ENCODE measurements at regions not wholly inside any gene's neighbourhood (a gene's known extent, or its start where the extent isn't known, plus 50 kb on each side); places are given as distances from the start of the nearest gene placed in this dataset.

- TF ChIP-seq GATA2 (IDR thresholded peaks at IDR 0.05; ENCODE audit: low read depth, low read length) (no peak), GATA3 (IDR thresholded peaks at IDR 0.05; ENCODE audit: low read depth, low read length) (no peak)
Observed at GRCh38 chr3:68676136-68676535, 256.2 kb downstream of the TAFA4 start.

GRCh38 chr3:68667346-68667745, 265.0 kb downstream of the TAFA4 start:
- TF ChIP-seq GATA3 (IDR thresholded peaks at IDR 0.05; ENCODE audit: low read depth, low read length) (no peak), GATA2 (IDR thresholded peaks at IDR 0.05; ENCODE audit: low read depth, low read length) (no peak)

- no peak for TF ChIP-seq GATA3 (IDR thresholded peaks at IDR 0.05; ENCODE audit: low read depth, low read length)
- TF ChIP-seq GATA2 (IDR thresholded peaks at IDR 0.05; ENCODE audit: low read depth, low read length) = no peak
Observed at GRCh38 chr3:68666429-68667136, 265.8 kb downstream of the TAFA4 start.

GRCh38 chr3:68664276-68664675, 268.1 kb downstream of the TAFA4 start:
- TF ChIP-seq GATA2 (IDR thresholded peaks at IDR 0.05; ENCODE audit: low read depth, low read length) (no peak), GATA3 (IDR thresholded peaks at IDR 0.05; ENCODE audit: low read depth, low read length) (no peak)

- TF ChIP-seq GATA3 (IDR thresholded peaks at IDR 0.05; ENCODE audit: low read depth, low read length) (no peak), GATA2 (IDR thresholded peaks at IDR 0.05; ENCODE audit: low read depth, low read length) (no peak)
Observed at GRCh38 chr3:68662176-68662575, 270.2 kb downstream of the TAFA4 start.

GRCh38 chr3:68648494-68648893, 283.9 kb downstream of the TAFA4 start:
- TF ChIP-seq GATA2 (IDR thresholded peaks at IDR 0.05; ENCODE audit: low read depth, low read length) (no peak), GATA3 (IDR thresholded peaks at IDR 0.05; ENCODE audit: low read depth, low read length) (no peak)

GRCh38 chr3:68631850-68632545, 300.3 kb downstream of the TAFA4 start:
- TF ChIP-seq GATA2 (IDR thresholded peaks at IDR 0.05; ENCODE audit: low read depth, low read length) = no peak
- no peak for TF ChIP-seq GATA3 (IDR thresholded peaks at IDR 0.05; ENCODE audit: low read depth, low read length)

- TF ChIP-seq GATA2 (IDR thresholded peaks at IDR 0.05; ENCODE audit: low read depth, low read length) = no peak
Observed at GRCh38 chr3:68620211-68620610, 312.1 kb downstream of the TAFA4 start.

GRCh38 chr3:68614087-68614486, 318.3 kb downstream of the TAFA4 start:
- TF ChIP-seq GATA2 (IDR thresholded peaks at IDR 0.05; ENCODE audit: low read depth, low read length) (no peak), GATA3 (IDR thresholded peaks at IDR 0.05; ENCODE audit: low read depth, low read length) (no peak)

- TF ChIP-seq GATA2 (IDR thresholded peaks at IDR 0.05; ENCODE audit: low read depth, low read length) = no peak
- no peak for TF ChIP-seq GATA3 (IDR thresholded peaks at IDR 0.05; ENCODE audit: low read depth, low read length)
Observed at GRCh38 chr3:68571321-68571720, 361.0 kb downstream of the TAFA4 start.

GRCh38 chr3:68560728-68561127, 371.6 kb downstream of the TAFA4 start:
- TF ChIP-seq GATA2 (IDR thresholded peaks at IDR 0.05; ENCODE audit: low read depth, low read length) (no peak), GATA3 (IDR thresholded peaks at IDR 0.05; ENCODE audit: low read depth, low read length) (no peak)

GRCh38 chr3:68535782-68536181, 396.6 kb downstream of the TAFA4 start:
- TF ChIP-seq GATA2 (IDR thresholded peaks at IDR 0.05; ENCODE audit: low read depth, low read length) (no peak), GATA3 (IDR thresholded peaks at IDR 0.05; ENCODE audit: low read depth, low read length) (no peak)

GRCh38 chr3:68523330-68523729, 409.0 kb downstream of the TAFA4 start:
- TF ChIP-seq GATA2 (IDR thresholded peaks at IDR 0.05; ENCODE audit: low read depth, low read length) (no peak), GATA3 (IDR thresholded peaks at IDR 0.05; ENCODE audit: low read depth, low read length) (no peak)

- TF ChIP-seq GATA2 (IDR thresholded peaks at IDR 0.05; ENCODE audit: low read depth, low read length) (no peak), GATA3 (IDR thresholded peaks at IDR 0.05; ENCODE audit: low read depth, low read length) (no peak)
Observed at GRCh38 chr3:68515237-68515636, 417.1 kb downstream of the TAFA4 start.

- TF ChIP-seq GATA2 (IDR thresholded peaks at IDR 0.05; ENCODE audit: low read depth, low read length) = no peak
- TF ChIP-seq GATA3 (IDR thresholded peaks at IDR 0.05; ENCODE audit: low read depth, low read length) = no peak
Observed at GRCh38 chr3:68504201-68504600, 428.1 kb downstream of the TAFA4 start.
